T-helper 1 cell treated with Interleukin-12 subunit alpha and Interleukin-12 subunit beta and Interleukin-4 antibody, amounts not matched to agents 30 μg/mL and 1 μg/mL, for 36 hours (primary cell): ENCODE measurements at regions not wholly inside any gene's neighbourhood (a gene's known extent, or its start where the extent isn't known, plus 50 kb on each side); places are given as distances from the start of the nearest gene placed in this dataset.

Source experiments
- H3K27ac Mint-ChIP-seq: one replicate; pipeline ENCODE4 v1.8.0; 2021; ENCODE audit warnings: mild to moderate bottlenecking, mixed read lengths
- H3K27me3 Mint-ChIP-seq: one replicate; pipeline ENCODE4 v1.8.0; 2021; ENCODE audit warnings: low read depth, mixed read lengths
- H3K36me3 Mint-ChIP-seq: one replicate; pipeline ENCODE4 v1.8.0; 2021; ENCODE audit warnings: low read depth, mixed read lengths
- H3K4me1 Mint-ChIP-seq: one replicate; pipeline ENCODE4 v1.8.0; 2021; ENCODE audit warnings: low read depth, mixed read lengths
- H3K4me3 Mint-ChIP-seq: one replicate; pipeline ENCODE4 v1.8.0; 2021; ENCODE audit warnings: mild to moderate bottlenecking, moderate library complexity, mixed read lengths
- H3K9me3 Mint-ChIP-seq: one replicate; pipeline ENCODE4 v1.8.0; 2021; ENCODE audit warnings: mixed read lengths

- H3K27me3 Mint-ChIP-seq = no peaks in the 10 kb centered on the region
- no peaks in the 10 kb centered on the region for H3K4me1 Mint-ChIP-seq
- H3K36me3 Mint-ChIP-seq = no peaks in the 10 kb centered on the region
- no peak overlapping the region for H3K4me3 Mint-ChIP-seq
- no peaks in the 10 kb centered on the region for H3K9me3 Mint-ChIP-seq
- no peak overlapping the region for H3K27ac Mint-ChIP-seq
Observed at GRCh38 chr18:70507970-70508369, 219.1 kb downstream of the SOCS6 start.

- H3K36me3 Mint-ChIP-seq = no peaks in the 10 kb centered on the region
- H3K4me3 Mint-ChIP-seq = no peak overlapping the region
- no peaks in the 10 kb centered on the region for H3K4me1 Mint-ChIP-seq
- no peaks in the 10 kb centered on the region for H3K27me3 Mint-ChIP-seq
- H3K27ac Mint-ChIP-seq = no peak overlapping the region
- no peaks in the 10 kb centered on the region for H3K9me3 Mint-ChIP-seq
Observed at GRCh38 chr18:70506511-70506910, 217.7 kb downstream of the SOCS6 start.

DNA sequence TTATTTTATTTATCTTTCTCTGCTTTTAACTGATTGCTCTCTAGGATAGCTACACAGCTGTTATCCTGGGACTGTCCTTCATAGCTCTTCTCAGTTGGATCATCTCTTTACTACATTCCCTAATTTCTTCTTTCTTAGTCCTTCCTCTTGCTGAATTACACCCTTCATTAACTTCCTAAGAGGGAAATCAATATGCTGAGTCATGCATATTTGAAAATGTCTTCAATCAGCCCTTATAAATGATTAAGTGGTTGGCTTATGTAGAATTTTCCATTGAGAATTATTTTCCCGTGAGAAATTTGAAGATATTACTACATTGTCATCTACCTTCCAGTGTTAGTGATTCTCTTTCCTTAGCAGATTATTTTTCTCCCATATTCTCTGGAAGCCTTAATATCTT, 214.2 kb downstream of the SOCS6 start:
- Mint-ChIP-seq H3K4me1 (no peaks in the 10 kb centered on the region), H3K4me3 (no peak overlapping the region), H3K27ac (no peak overlapping the region), H3K36me3 (no peaks in the 10 kb centered on the region), H3K27me3 (no peaks in the 10 kb centered on the region), H3K9me3 (no peaks in the 10 kb centered on the region)

- Mint-ChIP-seq H3K36me3 (no peaks in the 10 kb centered on the region), H3K4me3 (no peak overlapping the region), H3K9me3 (no peaks in the 10 kb centered on the region), H3K27ac (no peak overlapping the region), H3K27me3 (no peaks in the 10 kb centered on the region), H3K4me1 (no peaks in the 10 kb centered on the region)
Observed at GRCh38 chr18:70501358-70501757, 212.5 kb downstream of the SOCS6 start.

DNA sequence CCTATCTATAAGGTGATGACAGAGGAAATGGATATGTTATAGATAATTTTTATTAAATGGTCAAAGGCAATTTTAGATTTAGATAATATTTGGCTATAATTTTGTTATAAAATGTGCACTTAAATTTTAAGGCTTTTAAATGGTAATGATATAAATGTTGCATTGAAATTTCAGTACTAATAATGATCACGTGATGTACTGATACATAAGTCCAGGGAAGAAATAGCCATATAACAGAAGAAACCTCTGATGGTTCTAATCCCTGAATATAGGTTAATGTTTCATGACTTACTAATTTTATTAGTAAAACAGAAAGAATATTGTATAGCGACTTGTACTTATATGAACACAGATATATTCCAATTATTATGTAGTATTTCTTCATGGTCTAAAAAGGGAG, 211.9 kb downstream of the SOCS6 start:
- no peaks in the 10 kb centered on the region for H3K9me3 Mint-ChIP-seq
- no peaks in the 10 kb centered on the region for H3K36me3 Mint-ChIP-seq
- no peaks in the 10 kb centered on the region for H3K4me1 Mint-ChIP-seq
- H3K27ac Mint-ChIP-seq = no peak overlapping the region
- H3K4me3 Mint-ChIP-seq = no peak overlapping the region
- no peaks in the 10 kb centered on the region for H3K27me3 Mint-ChIP-seq

- no peaks in the 10 kb centered on the region for H3K9me3 Mint-ChIP-seq
- H3K27me3 Mint-ChIP-seq = no peaks in the 10 kb centered on the region
- no peaks in the 10 kb centered on the region for H3K36me3 Mint-ChIP-seq
- H3K4me3 Mint-ChIP-seq = no peak overlapping the region
- no peaks in the 10 kb centered on the region for H3K4me1 Mint-ChIP-seq
- H3K27ac Mint-ChIP-seq = no peak overlapping the region
Observed at GRCh38 chr18:70499218-70499691, 210.4 kb downstream of the SOCS6 start.

GRCh38 chr18:70496353-70497294, 207.8 kb downstream of the SOCS6 start:
- Mint-ChIP-seq H3K4me1 (no peaks in the 10 kb centered on the region), H3K4me3 (no peak overlapping the region), H3K27me3 (no peaks in the 10 kb centered on the region), H3K36me3 (no peaks in the 10 kb centered on the region), H3K9me3 (no peaks in the 10 kb centered on the region), H3K27ac (no peak overlapping the region)

- no peaks in the 10 kb centered on the region for H3K4me1 Mint-ChIP-seq
Observed at GRCh38 chr18:70494524-70494923, 205.7 kb downstream of the SOCS6 start.

DNA sequence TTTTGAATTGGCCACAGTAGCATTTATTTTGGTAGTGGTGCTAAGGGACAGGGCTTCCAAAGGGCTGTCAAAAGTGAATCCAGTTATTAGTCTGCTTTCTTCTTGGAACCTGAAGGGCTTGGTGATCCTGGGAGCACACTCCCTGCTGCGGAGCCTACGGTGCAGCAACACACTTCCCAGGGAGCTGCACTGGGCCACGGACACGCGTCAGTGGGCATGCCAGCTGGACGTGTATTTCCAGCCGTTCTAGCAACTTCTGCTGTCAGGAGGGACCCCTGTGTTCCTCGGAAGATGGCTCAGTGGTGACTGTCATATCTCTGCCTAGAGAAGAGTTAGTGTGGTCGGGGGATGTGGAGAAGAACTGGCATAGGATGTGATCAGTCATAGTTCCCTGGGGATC, 204.6 kb downstream of the SOCS6 start:
- no peak overlapping the region for H3K4me3 Mint-ChIP-seq
- no peaks in the 10 kb centered on the region for H3K9me3 Mint-ChIP-seq
- no peaks in the 10 kb centered on the region for H3K36me3 Mint-ChIP-seq
- H3K4me1 Mint-ChIP-seq = no peaks in the 10 kb centered on the region
- H3K27me3 Mint-ChIP-seq = no peaks in the 10 kb centered on the region
- H3K27ac Mint-ChIP-seq = no peak overlapping the region

More at GRCh38 chr18:70494524-70494923, 205.7 kb downstream of the SOCS6 start:
- no peak overlapping the region for H3K4me3 Mint-ChIP-seq
- H3K9me3 Mint-ChIP-seq = no peaks in the 10 kb centered on the region
- H3K27me3 Mint-ChIP-seq = no peaks in the 10 kb centered on the region
- H3K27ac Mint-ChIP-seq = no peak overlapping the region
- H3K36me3 Mint-ChIP-seq = no peaks in the 10 kb centered on the region

DNA sequence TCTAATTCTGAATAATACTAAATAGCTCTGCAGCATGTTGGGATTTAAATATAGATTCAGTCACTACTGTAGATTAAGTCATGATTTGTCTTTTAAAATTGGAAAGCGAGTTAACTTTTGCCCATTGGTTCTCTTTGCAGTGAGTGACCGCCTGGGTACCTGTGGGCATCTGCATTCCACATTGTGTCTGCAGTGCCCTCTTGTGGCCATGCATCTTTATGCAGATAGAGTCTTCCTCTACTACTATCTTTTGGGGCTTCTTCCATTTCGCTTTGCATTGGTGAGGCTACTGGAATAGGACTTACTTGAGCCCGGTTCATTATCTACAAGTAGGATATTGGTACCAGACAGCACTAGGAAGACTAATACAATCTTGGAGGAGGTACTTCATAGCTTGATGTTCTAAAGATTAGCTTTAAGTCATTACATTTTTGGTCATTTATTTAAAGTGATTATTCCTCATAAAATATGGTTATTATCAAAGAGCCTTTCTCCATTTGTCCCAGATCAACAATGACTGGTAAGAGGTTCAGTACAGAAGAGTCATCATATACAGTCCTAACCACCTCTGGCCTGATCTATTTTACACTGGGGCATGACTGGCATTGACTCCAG, 203.0 kb downstream of the SOCS6 start:
- no peaks in the 10 kb centered on the region for H3K36me3 Mint-ChIP-seq
- H3K4me1 Mint-ChIP-seq = no peaks in the 10 kb centered on the region
- H3K27ac Mint-ChIP-seq = no peak overlapping the region

DNA sequence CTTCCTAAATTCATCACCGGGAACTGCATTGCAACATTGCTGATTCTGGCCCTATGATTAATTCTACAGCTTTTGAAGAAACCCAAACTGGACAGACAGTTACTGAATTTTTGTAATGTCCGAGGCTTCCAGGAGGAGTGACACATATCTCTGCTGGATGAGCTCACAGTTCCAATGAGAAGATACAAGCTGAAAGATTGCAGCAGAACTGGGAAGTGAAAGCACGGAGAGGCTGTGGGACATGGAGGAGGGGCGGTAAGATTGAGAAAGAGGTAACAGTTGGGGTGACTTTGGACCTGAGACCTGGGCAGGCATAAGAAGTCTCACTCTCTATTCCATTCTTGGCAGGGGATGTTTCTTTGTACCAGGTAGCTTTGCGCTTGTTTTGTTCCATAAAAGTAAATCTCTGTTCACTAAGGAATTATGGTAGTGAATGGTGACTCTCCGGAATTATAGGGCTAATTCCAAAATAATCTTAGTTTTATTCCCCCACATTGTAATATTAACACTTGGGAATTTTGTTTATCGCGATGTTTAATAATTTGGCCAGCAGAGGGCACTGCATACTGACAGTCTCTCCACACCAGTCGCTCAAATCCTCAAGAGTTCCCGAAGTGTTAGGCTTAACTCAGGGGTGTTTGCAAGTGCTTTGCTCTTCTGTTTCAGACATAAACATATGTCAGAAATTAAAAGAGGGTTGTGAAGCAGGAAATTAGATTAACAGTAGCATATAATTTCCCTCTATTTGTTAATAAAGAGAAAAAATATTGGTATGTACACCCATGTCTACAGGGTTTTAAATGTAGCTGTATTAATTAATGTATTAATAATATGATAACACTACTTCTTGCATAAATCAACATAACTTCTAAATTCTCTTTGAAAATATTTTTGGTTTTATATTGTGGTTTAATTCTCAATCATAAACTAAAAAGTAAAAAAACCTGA, 201.4 kb downstream of the SOCS6 start:
- Mint-ChIP-seq H3K27me3 (no peaks in the 10 kb centered on the region), H3K4me3 (no peak overlapping the region), H3K9me3 (no peaks in the 10 kb centered on the region), H3K36me3 (no peaks in the 10 kb centered on the region), H3K27ac (no peak overlapping the region), H3K4me1 (no peaks in the 10 kb centered on the region)

More for the DNA sequence above, 203.0 kb downstream of the SOCS6 start:
- Mint-ChIP-seq H3K4me3 (no peak overlapping the region), H3K9me3 (no peaks in the 10 kb centered on the region), H3K27me3 (no peaks in the 10 kb centered on the region)

GRCh38 chr18:70489571-70489970, 200.7 kb downstream of the SOCS6 start:
- H3K27me3 Mint-ChIP-seq = no peaks in the 10 kb centered on the region
- no peak overlapping the region for H3K4me3 Mint-ChIP-seq
- H3K9me3 Mint-ChIP-seq = no peaks in the 10 kb centered on the region
- no peaks in the 10 kb centered on the region for H3K4me1 Mint-ChIP-seq
- H3K36me3 Mint-ChIP-seq = no peaks in the 10 kb centered on the region
- H3K27ac Mint-ChIP-seq = no peak overlapping the region

DNA sequence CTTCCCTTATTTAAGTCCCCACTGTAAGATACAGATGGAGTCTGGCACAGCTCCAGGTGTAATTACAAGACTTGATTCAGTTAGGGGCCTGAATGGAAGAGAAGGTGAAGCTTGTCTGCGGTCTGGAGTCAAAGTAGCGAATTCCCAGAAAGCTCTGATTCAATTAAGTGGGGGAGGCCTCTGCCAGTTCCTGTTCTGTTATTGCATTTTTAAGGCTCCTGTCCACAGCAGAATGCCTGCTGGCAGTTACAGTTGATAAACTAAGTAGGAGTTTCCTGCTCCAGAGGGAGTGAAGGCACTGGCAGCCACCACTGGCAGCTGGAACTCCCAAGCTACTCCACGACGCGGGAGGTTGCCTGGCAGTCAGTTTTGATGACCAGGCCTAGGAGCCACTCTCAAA, 181.1 kb downstream of the SOCS6 start:
- H3K9me3 Mint-ChIP-seq = no peaks in the 10 kb centered on the region
- no peak overlapping the region for H3K27ac Mint-ChIP-seq
- no peaks in the 10 kb centered on the region for H3K36me3 Mint-ChIP-seq
- no peaks in the 10 kb centered on the region for H3K27me3 Mint-ChIP-seq
- H3K4me3 Mint-ChIP-seq = no peak overlapping the region
- no peaks in the 10 kb centered on the region for H3K4me1 Mint-ChIP-seq

- peaks cover 3% of the 10 kb centered on the region for H3K4me1 Mint-ChIP-seq
- H3K9me3 Mint-ChIP-seq = no peaks in the 10 kb centered on the region
- H3K27me3 Mint-ChIP-seq = peaks cover 9% of the 10 kb centered on the region
- no peak overlapping the region for H3K4me3 Mint-ChIP-seq
- no peaks in the 10 kb centered on the region for H3K36me3 Mint-ChIP-seq
- no peak overlapping the region for H3K27ac Mint-ChIP-seq
Observed at GRCh38 chr18:70468861-70469547, 180.2 kb downstream of the SOCS6 start.
